Ovary (tissue), 7 donors: ENCODE measurements at regions not wholly inside any gene's neighbourhood (a gene's known extent, or its start where the extent isn't known, plus 50 kb on each side); places are given as distances from the start of the nearest gene placed in this dataset.

Source experiments
- DNase-seq, 5 donors: peaks; one replicate each; pipeline ENCODE4 v3.0.0-alpha.2; 2019 to 2020
- H3K27ac ChIP-seq, 2 donors: fragments of 200-600 bp; one replicate each; pipeline versions ENCODE4 v1.5.1 to v1.8.0; 2019 to 2022
- H3K27me3 ChIP-seq: fragments of 200-600 bp; one replicate; pipeline ENCODE4 v1.8.0; 2022
- H3K36me3 ChIP-seq: fragments of 200-600 bp; sonication (generic); one replicate; pipeline ENCODE4 v1.5.1; 2019
- H3K4me1 ChIP-seq: one replicate; pipeline ENCODE4 v1.8.1; 2013; ENCODE audit warnings: mild to moderate bottlenecking, moderate library complexity; ENCODE audit not compliant: insufficient read depth
- H3K4me3 ChIP-seq: fragments of 200-600 bp; sonication (generic); one replicate; pipeline ENCODE4 v1.5.1; 2017
- H3K9me3 ChIP-seq, 2 donors: fragments of 200-600 bp in 1 of 2; sonication (generic) in 1 of 2; one replicate each; pipeline versions ENCODE4 v1.5.1 to v1.8.1; 2013 to 2019; ENCODE audit warnings: mild to moderate bottlenecking in 1 of 2, moderate library complexity in 1 of 2
- EP300 ChIP-seq: sonication (generic); formaldehyde crosslinking; IDR thresholded peaks from one replicate; pipeline ENCODE4 v1.6.1; 2017; ENCODE audit warnings: antibody characterized with exemption
- POLR2A ChIP-seq: fragments of 450-650 bp; IDR thresholded peaks from one replicate; pipeline ENCODE4 v1.6.1; 2017; ENCODE audit warnings: antibody characterized with exemption, mild to moderate bottlenecking, moderate library complexity
- WGBS, 3 donors: extraction: QIAGEN DNeasy Blood & Tissue Kit in 1 of 3; methylation state at CpG; one replicate each; pipeline versions ENCODE4 v1.1.5 to v1.1.7; 2013 to 2017; 5-methylcytosine and 5-hydroxymethylcytosine counted together
- intact Hi-C, 4 donors: fragments of 100-400 bp; cut with DNase I; formaldehyde crosslinking; loops; one replicate each; pipeline versions ENCODE4 v1.11.0 to v1.15.1; 2022 to 2023
- TF ChIP-seq, protein P1 (sequence below), 3 donors: fragments of 450-650 bp in 2 of 3; fragments of 200-600 bp in 1 of 3; IDR thresholded peaks; one replicate each; pipeline versions ENCODE4 v1.5.1 to v1.8.0; 2016 to 2022; ENCODE audit warnings: antibody characterized with exemption in 3 of 3, mild to moderate bottlenecking in 1 of 3
- donor health status: DM: no; HTN: no; CAD: no; lungs with moderate emphysema.
- donor health status: DM: no; HTN: no; CAD: no.
- donor health status: Bipolar disorder and iron deficiency.
- donor health status: DM: no; HTN: no; CAD: no.
- donor health status: DM: yes; HTN: yes; CAD: no.

DNA sequence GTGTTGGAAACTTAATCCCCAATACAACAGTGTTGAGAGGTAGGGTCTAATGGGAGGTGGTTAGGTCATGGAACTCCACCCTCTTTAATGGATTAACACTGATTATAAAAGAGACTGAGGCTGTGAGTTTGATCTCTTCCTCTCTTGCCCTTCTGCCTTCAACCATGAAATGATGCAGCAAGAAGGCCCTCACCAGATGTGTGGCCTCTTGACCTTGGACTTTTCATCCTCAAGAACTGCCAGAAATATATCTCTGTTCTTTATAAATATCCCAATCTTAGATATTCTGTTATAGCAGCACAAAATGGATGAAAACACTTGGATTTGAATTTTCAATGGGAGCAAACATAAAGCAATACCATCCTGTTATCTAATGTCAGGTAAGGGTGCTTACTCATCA is 67.6 kb downstream of the NMUR2 start:
- Histone ChIP-seq H3K4me1 (no peaks in the 10 kb centered on the region), H3K4me3 (no peak overlapping the region), H3K27ac (no peak overlapping the region), H3K9me3 (no peaks in the 10 kb centered on the region), H3K36me3 (no peaks in the 10 kb centered on the region), H3K27me3 (no peaks in the 10 kb centered on the region)
- TF ChIP-seq, protein P1, sequence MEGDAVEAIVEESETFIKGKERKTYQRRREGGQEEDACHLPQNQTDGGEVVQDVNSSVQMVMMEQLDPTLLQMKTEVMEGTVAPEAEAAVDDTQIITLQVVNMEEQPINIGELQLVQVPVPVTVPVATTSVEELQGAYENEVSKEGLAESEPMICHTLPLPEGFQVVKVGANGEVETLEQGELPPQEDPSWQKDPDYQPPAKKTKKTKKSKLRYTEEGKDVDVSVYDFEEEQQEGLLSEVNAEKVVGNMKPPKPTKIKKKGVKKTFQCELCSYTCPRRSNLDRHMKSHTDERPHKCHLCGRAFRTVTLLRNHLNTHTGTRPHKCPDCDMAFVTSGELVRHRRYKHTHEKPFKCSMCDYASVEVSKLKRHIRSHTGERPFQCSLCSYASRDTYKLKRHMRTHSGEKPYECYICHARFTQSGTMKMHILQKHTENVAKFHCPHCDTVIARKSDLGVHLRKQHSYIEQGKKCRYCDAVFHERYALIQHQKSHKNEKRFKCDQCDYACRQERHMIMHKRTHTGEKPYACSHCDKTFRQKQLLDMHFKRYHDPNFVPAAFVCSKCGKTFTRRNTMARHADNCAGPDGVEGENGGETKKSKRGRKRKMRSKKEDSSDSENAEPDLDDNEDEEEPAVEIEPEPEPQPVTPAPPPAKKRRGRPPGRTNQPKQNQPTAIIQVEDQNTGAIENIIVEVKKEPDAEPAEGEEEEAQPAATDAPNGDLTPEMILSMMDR (IDR thresholded peaks at IDR 0.05): no peak
- TF ChIP-seq EP300 (no peak), POLR2A (no peak)
- intact Hi-C loops: no loop called here
- DNase-seq: no peak

DNA sequence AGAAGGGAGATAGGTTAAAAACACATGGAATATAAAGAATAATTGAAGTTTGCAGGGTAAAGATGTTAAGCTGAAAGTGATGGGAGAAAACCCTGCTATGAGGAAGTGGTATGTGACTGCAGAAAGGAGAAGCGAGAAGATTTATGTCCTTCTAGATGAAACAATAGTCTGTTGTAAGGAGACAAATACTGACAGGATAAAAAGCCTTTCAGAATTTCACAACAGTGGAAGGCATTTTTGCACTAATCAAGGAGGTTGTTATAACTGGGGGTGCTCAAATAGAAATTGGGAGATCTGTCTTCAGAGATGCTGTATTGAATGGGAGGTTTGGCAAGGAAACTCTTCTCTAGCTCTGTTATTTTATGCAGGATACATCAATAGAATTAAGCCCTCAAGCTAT is 69.6 kb downstream of the NMUR2 start:
- DNase-seq: no peak
- Histone ChIP-seq H3K36me3 (no peaks in the 10 kb centered on the region), H3K9me3 (no peaks in the 10 kb centered on the region), H3K4me3 (no peak overlapping the region), H3K4me1 (no peaks in the 10 kb centered on the region), H3K27me3 (no peaks in the 10 kb centered on the region), H3K27ac (no peak overlapping the region)
- WGBS, 3 donors: 74 to 84% (median 80%) methylated on average over 1 of the region's 1 CpG
- intact Hi-C loops: no loop called here
- TF ChIP-seq, protein P1 (IDR thresholded peaks at IDR 0.05): no peak
- TF ChIP-seq POLR2A: no peak
- no peak for TF ChIP-seq EP300

DNA sequence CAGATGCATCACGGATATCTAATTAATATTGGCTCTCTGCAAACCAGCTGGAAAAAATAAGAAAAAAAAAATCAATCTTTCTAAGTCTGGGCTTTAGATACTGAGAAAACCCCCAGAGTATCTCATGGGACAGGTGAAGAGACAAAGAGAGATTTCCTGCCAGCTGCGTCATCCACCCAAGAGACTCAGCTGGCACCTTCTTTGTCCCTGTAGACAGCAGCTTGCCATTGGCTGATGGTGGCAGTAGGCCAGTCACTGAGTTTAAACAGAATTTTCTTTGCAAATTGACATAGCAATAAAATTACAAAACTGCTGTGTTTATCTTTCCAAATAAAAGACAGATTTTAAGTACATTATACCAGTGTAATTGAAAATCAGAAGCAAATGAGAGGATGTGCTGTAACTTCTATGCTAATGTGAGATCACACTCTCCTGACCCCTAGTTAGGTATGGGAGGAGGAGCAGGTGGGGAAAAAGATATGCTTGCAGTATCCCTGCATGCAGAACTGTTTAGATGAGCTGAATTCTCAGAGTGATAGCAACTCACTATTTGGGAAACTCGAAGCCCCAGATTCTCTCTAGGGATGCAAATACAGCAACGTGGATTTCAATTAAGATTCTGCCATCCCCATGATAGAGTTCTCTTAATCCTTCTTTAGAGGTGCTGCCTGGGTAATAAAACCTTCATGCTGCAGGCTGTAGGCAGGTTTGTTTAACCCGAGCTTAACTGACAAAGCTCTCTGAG is 72.2 kb downstream of the NMUR2 start:
- DNase-seq: no peak
- Histone ChIP-seq H3K27me3 (no peaks in the 10 kb centered on the region), H3K4me3 (no peak overlapping the region), H3K36me3 (no peaks in the 10 kb centered on the region), H3K27ac (no peak overlapping the region), H3K9me3 (no peaks in the 10 kb centered on the region), H3K4me1 (no peaks in the 10 kb centered on the region)
- whole genome bisulfite sequencing, 3 donors: 64 to 69% (median 66%) methylated on average over 5 of the region's 5 CpGs
- intact Hi-C loops: no loop called here
- TF ChIP-seq POLR2A (no peak), EP300 (no peak)
- TF ChIP-seq, protein P1 (IDR thresholded peaks at IDR 0.05): no peak

DNA sequence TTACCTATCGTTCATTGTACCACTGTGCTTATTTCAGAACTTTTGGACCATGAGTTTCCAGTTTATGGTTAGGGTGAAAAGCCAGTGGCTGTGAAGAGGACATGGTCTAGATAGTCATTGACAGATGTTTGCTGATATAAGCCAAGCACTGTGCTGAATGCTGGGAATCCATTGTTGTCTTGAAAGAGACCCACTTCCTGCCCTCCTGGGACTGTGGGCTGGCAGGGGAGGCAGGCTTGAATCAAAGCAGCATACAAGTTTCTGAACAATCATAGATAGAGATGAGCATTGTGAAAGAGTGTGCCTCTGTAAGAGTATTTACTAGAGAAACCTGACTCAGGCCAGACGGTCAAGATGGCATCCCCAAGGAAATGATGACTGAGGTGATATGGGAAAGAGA is 73.4 kb downstream of the NMUR2 start:
- H3K9me3 ChIP-seq: no peaks in the 10 kb centered on the region
- no peak for DNase-seq
- H3K4me3 ChIP-seq: no peak overlapping the region
- H3K36me3 ChIP-seq: no peaks in the 10 kb centered on the region
- H3K4me1 ChIP-seq: no peaks in the 10 kb centered on the region
- no peak for TF ChIP-seq EP300
- TF ChIP-seq, protein P1 (IDR thresholded peaks at IDR 0.05): no peak
- TF ChIP-seq POLR2A: no peak
- no peak overlapping the region for H3K27ac ChIP-seq
- 80 to 81% (median 80%) methylated on average over 2 of the region's 2 CpGs for WGBS, 3 donors
- intact Hi-C loops: no loop called here
- H3K27me3 ChIP-seq: no peaks in the 10 kb centered on the region
